K562 (cell line): ENCODE measurements at regions not wholly inside any gene's neighbourhood (a gene's known extent, or its start where the extent isn't known, plus 50 kb on each side); places are given as distances from the start of the nearest gene placed in this dataset.

Experiments used
- ATAC-seq: fragments of 200-7000 bp; cut with Tn5 transposase; 3 replicates; pipeline ENCODE4 v1.9.1; 2020; ENCODE audit warnings: moderate library complexity
- BruUV-seq: library from RNA; stranded (reverse); fragments of 400-500 nt; replicated peaks from 2 replicates; lab custom pipeline; 2021; lab: Mats Ljungman, UMichigan
- CTCF ChIA-PET: fragments of 300-600 bp; formaldehyde crosslinking; extraction: SDS; loops from one replicate; lab custom pipeline; 2021; ENCODE audit warnings: low intra/inter-chr PET ratio; lab: Yijun Ruan, JAX
- POLR2A ChIA-PET: fragments of 300-600, 350-650 bp; sonication (Branson Sonifier 250); formaldehyde crosslinking; extraction: SDS; loops from one replicate; lab custom pipeline; 2021; ENCODE audit warnings: antibody characterized with exemption, inconsistent platforms; lab: Yijun Ruan, JAX
- DNase-seq, 4 experiments: peaks; one replicate each; pipeline versions ENCODE4 v3.0.0 to v3.0.0-alpha.2; 2011 to 2018; ENCODE audit warnings: low spot score in 3 of 4, mixed read lengths in 3 of 4; ENCODE audit errors: extremely low read depth in 1 of 4
- FAIRE-seq: peaks from 2 replicates; lab custom pipeline; 2011; peaks lifted over from hg19 to GRCh38; lab: Jason Lieb, UNC
- H2AFZ ChIP-seq: 2 replicates; pipeline ENCODE4 v1.6.0; 2011; ENCODE audit warnings: low read depth, low read length, control low read depth, inconsistent platforms
- H3K27ac ChIP-seq: fragments of 200-600 bp; 3 replicates; pipeline ENCODE4 v1.8.0; 2011; ENCODE audit warnings: low read depth, mild to moderate bottlenecking, control low read depth, inconsistent platforms, low read length, moderate library complexity, mixed read lengths; ENCODE audit errors: extremely low read depth
- H3K27me3 ChIP-seq, 2 experiments: fragments of 300-600 bp in 1 of 2; 2 replicates in 1 of 2; 3 replicates in 1 of 2; pipeline versions ENCODE4 v1.6.0 to v1.8.0; 2011; ENCODE audit warnings: inconsistent platforms in 2 of 2, low read length in 2 of 2, mild to moderate bottlenecking in 1 of 2, mixed read lengths in 1 of 2, moderate library complexity in 1 of 2; ENCODE audit not compliant: control insufficient read depth in 2 of 2, insufficient read depth in 2 of 2
- H3K36me3 ChIP-seq: fragments of 300-600 bp; 3 replicates; pipeline ENCODE4 v1.8.0; 2011; ENCODE audit warnings: mild to moderate bottlenecking, low read length, inconsistent platforms; ENCODE audit not compliant: control insufficient read depth, insufficient read depth
- H3K4me1 ChIP-seq, 2 experiments: fragments of 200-600 bp in 1 of 2; replicated peaks in 1 of 2; 2 replicates in 1 of 2; 3 replicates in 1 of 2; pipeline versions ENCODE4 v1.5.1 to v1.8.0; 2011; ENCODE audit warnings: inconsistent platforms in 2 of 2, low read length in 2 of 2, mild to moderate bottlenecking in 1 of 2, mixed read lengths in 1 of 2, moderate library complexity in 1 of 2; ENCODE audit not compliant: control insufficient read depth in 2 of 2, insufficient read depth in 2 of 2
- H3K4me2 ChIP-seq: 2 replicates; pipeline ENCODE4 v1.6.1; 2011; ENCODE audit warnings: low read length, control low read depth, inconsistent platforms, mixed read lengths; ENCODE audit not compliant: insufficient read depth
- H3K4me3 ChIP-seq: fragments of 200-600 bp; sonication (generic), shearing (Covaris generic); 2 replicates; pipeline ENCODE4 v1.5.1; 2016; ENCODE audit warnings: control low read depth, inconsistent platforms
- H3K79me2 ChIP-seq: fragments of 200-600 bp; 3 replicates; pipeline ENCODE4 v1.8.0; 2011; ENCODE audit warnings: low read length, inconsistent platforms; ENCODE audit not compliant: control insufficient read depth, insufficient read depth
- H3K9ac ChIP-seq, 2 experiments: 2 replicates each; pipeline versions ENCODE4 v1.6.0 to v1.6.1; 2011; ENCODE audit warnings: low read depth in 2 of 2, low read length in 2 of 2, control low read depth in 1 of 2, inconsistent platforms in 1 of 2, mild to moderate bottlenecking in 1 of 2, mixed read lengths in 1 of 2; ENCODE audit not compliant: insufficient read depth in 1 of 2
- H3K9me1 ChIP-seq: one replicate; pipeline ENCODE4 v1.6.0; 2011; ENCODE audit warnings: inconsistent platforms, mild to moderate bottlenecking, low read length, moderate library complexity; ENCODE audit not compliant: control insufficient read depth, insufficient read depth
- H3K9me3 ChIP-seq: replicated peaks from 2 replicates; pipeline ENCODE4 v1.5.1; 2011; ENCODE audit warnings: low read depth, low read length, inconsistent platforms; ENCODE audit not compliant: control insufficient read depth, insufficient read depth
- H4K20me1 ChIP-seq: replicated peaks from 2 replicates; pipeline ENCODE4 v1.6.1; 2011; ENCODE audit warnings: low read length, inconsistent platforms, mixed read lengths; ENCODE audit not compliant: control insufficient read depth, insufficient read depth
- ARID3B ChIP-seq: fragments of 250-450 bp; sonication (Bioruptor Pico); IDR thresholded peaks from 2 replicates; pipeline ENCODE4 v1.4.0; 2020; ENCODE audit warnings: borderline replicate concordance
- CTCF ChIP-seq, 3 experiments: IDR thresholded peaks in 2 of 3; conservative IDR thresholded peaks in 1 of 3; 2 replicates each; pipeline ENCODE4 v1.5.1; 2011 to 2012; ENCODE audit warnings: low read length in 3 of 3, mild to moderate bottlenecking in 3 of 3, control low read depth in 2 of 3, improper control_type of control experiment in 1 of 3, inconsistent platforms in 1 of 3, low read depth in 1 of 3, mixed read lengths in 1 of 3, moderate library complexity in 1 of 3; ENCODE audit not compliant: insufficient read depth in 2 of 3
- DDX20 ChIP-seq: fragments of 450-650 bp; IDR thresholded peaks from 2 replicates; pipeline ENCODE4 v1.6.1; 2016; ENCODE audit warnings: missing genetic modification characterization, low read depth, mild to moderate bottlenecking, missing compliant biosample characterization, moderate library complexity
- WGBS: fragments of 100-300 bp; shearing (Covaris generic); methylation state at CpG from one replicate; pipeline ENCODE4 v1.1.6; 2016; ENCODE audit warnings: low coverage, mixed read lengths; ENCODE audit not compliant: insufficient coverage; ENCODE audit errors: missing lambda C conversion rate; 5-methylcytosine and 5-hydroxymethylcytosine counted together
- in situ Hi-C: fragments of 300-500 bp; cut with MboI; formaldehyde crosslinking; loops from 4 replicates; pipeline ENCODE4 v1.15.0; 2018; ENCODE audit warnings: inconsistent platforms, mixed read lengths
- intact Hi-C: fragments of 100-400 bp; cut with micrococcal nuclease; formaldehyde crosslinking; loops from 2 replicates; pipeline ENCODE4 v1.14.2; 2022

GRCh38 chr1:185595835-185596667 is 138.1 kb upstream of the HMCN1 start (continued):
- TF ChIP-seq CTCF (IDR thresholded peaks at IDR 0.05 in 2 of 3, conservative IDR thresholded peaks at IDR 0.05 in 1 of 3; ENCODE audit: insufficient read depth in 2 of 3, low read depth in 1 of 3, low read length in 3 of 3) = peak; percentile 67 to 84 (median 70)
- TF ChIP-seq ARID3B (CRISPR knock-in tag) = no peak

- ChIA-PET POLR2A (interaction anchor here (0.5 to 1.5 kb wide), 3 partner anchors 86 to 279 kb away, joined by 3 read pairs; partner anchors contain the start of gene IVNS1ABP), CTCF (no interaction called here)
- in situ Hi-C loops = no loop called here
- no peaks in the 10 kb centered on the region for H3K9me3 ChIP-seq
- H3K9me1 ChIP-seq = no peaks in the 10 kb centered on the region
- H3K27me3 ChIP-seq = no peaks in the 10 kb centered on the region
- no peaks in the 10 kb centered on the region for H3K79me2 ChIP-seq
- ATAC-seq (no peak), DNase-seq (no peak), FAIRE-seq (no peak)
- WGBS = 2% methylated on average over 3 of the region's 3 CpGs
- no peak overlapping the region for H2AFZ ChIP-seq
- H3K4me2 ChIP-seq = no peak overlapping the region
- H3K4me1 ChIP-seq = no peaks in the 10 kb centered on the region
- no TSS peak for BruUV-seq
- H3K9ac ChIP-seq = no peak overlapping the region
- TF ChIP-seq DDX20 (tag) = no peak
- no peak overlapping the region for H3K4me3 ChIP-seq
- intact Hi-C loops = loop anchor here (10.0 kb wide), 1 partner anchor 390 kb away; no protein-coding TSS in a partner anchor
- H3K36me3 ChIP-seq = no peaks in the 10 kb centered on the region
- no peak overlapping the region for H3K27ac ChIP-seq
- H4K20me1 ChIP-seq = no peaks in the 10 kb centered on the region
Observed at GRCh38 chr1:185594786-185595410, 139.3 kb upstream of the HMCN1 start.
